GM18907 (cell line): ENCODE measurements at regions not wholly inside any gene's neighbourhood (a gene's known extent, or its start where the extent isn't known, plus 50 kb on each side); places are given as distances from the start of the nearest gene placed in this dataset.
A peak's percentile ranks its signal among the peaks of the same experiment; 100 is the strongest.

Experiments used
- ATAC-seq: cut with Tn5 transposase; IDR thresholded peaks from one replicate; pipeline ENCODE4 v1.9.1; 2021; ENCODE audit warnings: mild to moderate bottlenecking, moderate library complexity; ENCODE audit not compliant: unreplicated experiment

DNA sequence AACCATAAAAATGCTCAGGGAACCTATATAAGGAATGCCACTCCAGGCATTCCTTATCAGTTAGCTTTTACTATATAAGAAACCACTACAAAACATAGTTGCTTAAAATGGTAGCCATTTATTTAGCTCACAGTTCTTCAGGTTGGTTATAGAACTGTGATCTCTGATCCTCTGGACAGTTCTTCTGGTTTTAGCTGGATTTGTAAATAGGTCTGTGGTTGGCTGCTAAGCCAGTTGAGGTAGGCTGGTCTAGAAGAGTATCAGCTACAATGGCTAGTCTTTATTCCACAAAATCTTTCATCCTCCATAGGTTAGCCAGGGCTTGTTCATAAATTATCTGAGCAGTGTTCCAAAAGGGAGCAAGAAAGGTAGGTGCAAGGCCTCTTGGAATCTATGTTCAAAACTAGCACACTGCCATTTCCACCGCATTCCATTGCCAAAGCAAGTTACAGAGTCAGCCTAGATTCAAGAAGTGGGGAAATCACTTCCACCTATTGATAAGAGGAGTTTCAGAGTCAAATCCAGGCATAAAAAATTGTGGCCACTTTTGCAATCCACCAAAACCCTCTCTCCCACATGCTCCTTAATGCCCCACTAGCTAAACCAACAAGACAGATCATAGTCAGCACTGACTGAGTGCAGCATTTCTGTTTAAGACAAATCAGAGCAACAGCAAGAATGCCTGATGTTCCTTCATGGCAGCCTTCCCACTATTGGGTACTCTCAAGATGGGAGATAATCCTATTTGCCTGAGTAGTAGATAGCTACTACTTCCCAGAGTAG lies 146.4 kb downstream of the IRS1 start:
- ATAC-seq = no peak

DNA sequence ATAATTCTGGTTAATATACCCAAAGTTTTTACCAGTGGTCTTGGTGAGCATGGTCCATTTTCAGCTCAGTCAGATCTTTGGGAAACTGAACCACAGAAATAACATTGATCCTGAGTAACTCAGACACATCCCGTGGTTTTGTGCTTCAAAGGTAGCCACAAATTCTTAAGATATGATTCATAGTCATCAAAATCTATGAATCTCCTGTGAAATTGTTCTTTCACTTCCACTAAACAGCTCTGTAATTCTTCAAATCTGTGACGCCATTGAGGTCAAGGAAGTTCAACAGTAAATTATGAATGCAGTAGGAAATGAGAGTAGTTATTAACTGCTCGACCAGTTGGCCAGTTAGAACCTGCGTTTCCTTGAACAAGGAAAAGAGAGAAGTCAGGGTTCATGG lies 147.3 kb downstream of the IRS1 start:
- peak; percentile 74 for ATAC-seq

GRCh38 chr2:226649871-226650660 lies 149.6 kb downstream of the IRS1 start:
- peak; percentile 93 for ATAC-seq

DNA sequence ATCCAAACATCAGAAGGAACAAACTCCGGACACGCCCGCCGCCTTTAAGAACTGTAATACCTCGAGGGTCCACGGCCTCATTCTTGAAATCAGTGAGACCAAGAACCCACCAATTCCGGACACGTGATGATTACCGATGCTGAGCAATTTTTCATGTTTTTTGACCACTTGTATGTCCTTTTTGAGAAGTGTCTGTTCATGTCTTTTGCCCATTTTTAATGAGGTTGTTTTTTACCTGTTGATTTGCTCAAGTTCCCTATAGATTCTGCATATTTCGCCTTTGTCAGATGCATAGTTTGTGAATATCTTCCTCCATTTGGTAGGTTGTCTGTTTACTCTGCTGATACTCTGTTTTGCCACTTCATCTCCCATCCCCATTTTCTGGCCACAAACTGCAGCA lies 150.4 kb downstream of the IRS1 start:
- ATAC-seq = no peak

- ATAC-seq = no peak
Measured at GRCh38 chr2:226647621-226648518, 151.8 kb downstream of the IRS1 start.

DNA sequence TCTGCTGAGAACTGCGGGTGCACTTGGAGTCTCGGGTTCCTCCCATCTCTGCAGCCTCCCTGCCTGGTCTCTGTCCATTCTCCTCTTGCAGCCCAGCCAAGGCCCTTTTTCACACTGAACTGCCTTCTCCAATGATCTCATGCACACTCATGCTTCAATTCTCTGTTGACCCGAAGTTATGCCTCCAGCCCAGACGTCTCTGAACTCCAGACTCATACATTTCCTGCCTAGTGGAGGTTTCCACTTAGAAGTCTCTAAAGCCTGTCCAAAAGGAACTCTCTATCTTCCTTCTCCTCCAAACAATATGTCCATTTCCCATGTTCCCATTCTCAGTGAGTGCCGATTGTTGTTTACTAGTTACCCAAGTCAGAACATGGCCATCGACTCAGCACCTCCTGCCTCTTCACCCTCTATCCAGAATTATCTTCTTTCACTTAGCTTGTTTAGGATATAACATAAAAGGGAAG lies 155.2 kb downstream of the IRS1 start:
- no peak for ATAC-seq

DNA sequence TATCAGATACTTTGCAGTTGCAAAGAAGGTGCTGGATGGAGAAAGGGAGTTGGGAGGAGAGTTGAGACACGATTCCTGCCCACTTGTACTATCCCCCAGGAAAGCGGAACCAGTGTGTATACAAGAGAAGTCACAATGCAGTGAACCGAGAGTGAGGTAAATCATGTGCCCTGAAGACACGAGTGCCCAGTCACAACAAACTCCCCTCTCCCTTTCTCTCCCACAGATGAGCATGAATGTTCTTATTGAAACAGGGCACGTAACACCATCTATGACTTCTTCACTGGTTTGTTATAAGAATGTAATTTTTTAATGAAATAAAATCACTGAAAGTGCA lies 155.7 kb downstream of the IRS1 start:
- ATAC-seq = no peak

DNA sequence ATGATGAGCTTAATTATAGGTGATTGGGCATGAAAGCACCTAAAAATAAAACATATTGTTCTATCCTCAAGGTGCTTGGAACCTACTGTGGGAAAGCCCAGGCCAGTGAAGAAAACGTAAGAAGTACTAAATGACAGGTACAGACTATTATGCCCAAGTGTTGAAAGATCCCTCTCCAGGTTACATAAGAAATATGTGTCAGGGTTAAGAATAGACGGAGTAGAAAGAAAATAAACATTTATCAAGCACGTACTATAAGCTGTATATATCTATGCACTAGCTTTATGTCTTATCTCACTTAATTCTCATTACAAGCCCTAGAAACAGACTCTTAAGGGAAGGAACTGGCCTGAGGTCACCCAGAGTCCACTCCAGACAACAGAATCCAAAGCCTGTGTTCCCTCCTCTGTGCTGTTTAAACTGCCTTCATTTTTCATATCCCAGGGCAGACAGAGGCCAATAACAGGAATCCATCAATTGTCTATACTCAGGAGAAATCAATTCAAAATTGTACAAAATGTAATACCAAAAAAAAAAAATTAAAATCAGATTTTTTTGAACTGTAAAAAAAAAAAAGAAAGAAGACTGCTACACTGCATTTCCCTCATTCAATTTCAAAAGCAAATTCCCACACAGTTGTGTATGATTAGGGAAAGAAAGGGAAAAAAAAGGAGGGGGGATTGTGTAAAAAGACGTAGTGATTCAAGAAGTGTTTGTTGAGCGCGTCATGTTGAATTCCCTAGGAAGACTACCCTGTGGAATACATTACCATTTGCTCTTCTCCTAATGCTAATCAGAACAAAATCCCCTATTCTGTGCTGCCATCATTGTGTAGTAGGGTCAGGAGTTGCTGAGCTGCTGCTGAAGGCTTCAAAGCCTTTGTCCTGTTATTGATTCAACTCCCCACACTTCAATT lies 156.3 kb downstream of the IRS1 start:
- no peak for ATAC-seq

- no peak for ATAC-seq
Measured at GRCh38 chr2:226641008-226641407, 158.6 kb downstream of the IRS1 start.

DNA sequence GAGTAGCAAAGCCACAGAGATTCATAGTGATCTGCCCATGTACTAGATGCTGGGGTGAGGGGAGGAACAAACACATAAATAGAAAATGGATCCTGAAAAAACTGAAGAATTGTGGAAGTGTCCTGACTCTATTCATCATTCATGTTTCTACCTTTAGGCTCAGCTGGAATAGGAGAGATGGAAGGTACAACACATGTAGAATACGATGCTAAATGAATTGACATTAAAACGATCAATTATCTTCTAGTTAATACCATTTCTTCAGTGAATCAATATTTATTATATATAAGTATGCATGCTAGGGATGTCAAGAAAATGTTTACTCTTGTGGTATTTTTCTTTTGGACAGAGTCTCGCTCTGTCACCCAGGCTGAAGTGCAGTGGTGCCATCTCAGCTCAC lies 159.1 kb downstream of the IRS1 start:
- ATAC-seq = no peak

DNA sequence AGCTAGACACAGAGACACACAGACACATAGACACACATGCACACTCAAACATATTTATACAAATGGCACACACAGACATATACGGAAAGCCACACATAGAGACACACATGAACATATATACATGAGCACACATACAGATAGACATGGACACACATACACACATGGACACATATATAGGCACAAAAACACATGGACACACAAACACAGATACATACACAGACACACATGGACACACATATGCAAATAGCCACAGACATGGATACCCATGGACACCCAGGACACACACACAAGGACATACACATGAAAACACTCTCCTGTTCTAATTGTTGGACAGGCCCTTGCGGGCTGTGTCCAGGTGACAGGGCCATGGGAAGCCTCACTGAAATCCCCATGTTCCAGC lies 160.1 kb downstream of the IRS1 start:
- ATAC-seq = no peak

GRCh38 chr2:226638576-226638975 lies 161.0 kb downstream of the IRS1 start:
- ATAC-seq = no peak

DNA sequence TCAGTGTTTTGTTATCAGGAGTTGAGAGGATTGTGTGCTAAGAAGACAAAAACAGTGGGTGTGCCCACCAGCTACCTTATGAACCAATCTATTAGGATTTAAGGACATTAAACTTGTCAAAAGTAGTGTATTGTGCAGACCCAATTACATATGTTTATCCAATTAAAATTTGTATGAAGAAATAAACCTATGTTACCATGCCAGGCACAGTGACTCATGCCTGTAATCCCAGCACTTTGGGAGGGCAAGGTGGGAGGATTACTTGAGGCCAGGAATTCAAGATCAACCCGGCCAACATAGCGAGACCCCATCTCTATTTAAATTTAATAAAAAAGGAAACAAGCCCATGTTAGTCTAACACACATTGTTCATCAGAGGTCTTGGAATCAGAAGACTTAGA lies 162.2 kb downstream of the IRS1 start:
- no peak for ATAC-seq

GRCh38 chr2:226636586-226636985 lies 163.0 kb downstream of the IRS1 start:
- no peak for ATAC-seq

GRCh38 chr2:226634943-226635604 lies 164.5 kb downstream of the IRS1 start:
- ATAC-seq = no peak

- no peak for ATAC-seq
Measured at GRCh38 chr2:226631671-226632070, 167.9 kb downstream of the IRS1 start.

GRCh38 chr2:226631187-226631586 lies 168.4 kb downstream of the IRS1 start:
- no peak for ATAC-seq

- no peak for ATAC-seq
Measured at GRCh38 chr2:226625946-226626345, 173.7 kb downstream of the IRS1 start.

DNA sequence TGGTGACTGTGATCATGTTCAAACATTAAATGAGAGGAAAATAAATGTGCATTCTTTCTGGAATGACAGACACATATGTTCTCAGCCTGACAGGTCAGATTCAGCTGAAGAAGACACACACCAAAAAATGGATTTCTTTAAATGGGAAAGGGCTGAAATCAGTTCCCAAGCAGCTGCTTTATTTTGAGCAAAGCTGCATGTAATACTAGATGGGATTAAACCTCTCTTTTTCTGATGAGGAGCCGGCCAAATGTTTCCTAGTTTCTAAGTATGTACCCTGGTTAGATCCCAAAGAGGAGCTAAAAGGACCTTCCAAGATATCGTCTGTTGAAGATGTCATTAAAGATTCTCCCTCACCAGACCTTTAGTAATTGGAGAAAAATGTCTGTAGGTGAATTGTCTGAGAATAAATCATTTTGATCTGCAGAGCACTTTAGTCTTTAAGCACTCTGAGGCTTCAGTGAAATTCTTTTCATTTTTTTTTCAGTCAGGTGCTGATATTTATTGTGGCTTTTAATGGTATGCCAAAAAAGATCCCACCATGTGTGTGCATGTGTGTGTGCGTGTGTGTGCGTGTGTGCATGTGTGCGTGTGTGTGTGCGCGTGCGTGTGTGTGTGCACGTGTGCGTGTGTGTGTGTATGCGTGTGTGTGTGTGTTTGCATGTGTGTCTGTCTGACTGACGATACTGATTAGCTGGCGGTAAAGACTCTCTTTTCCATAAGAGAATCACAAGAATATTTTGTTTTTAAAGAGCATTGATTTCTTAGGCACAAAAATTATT lies 175.8 kb downstream of the IRS1 start:
- ATAC-seq = no peak
